Gastrocnemius medialis (tissue), 4 donors: ENCODE measurements at regions not wholly inside any gene's neighbourhood (a gene's known extent, or its start where the extent isn't known, plus 50 kb on each side); places are given as distances from the start of the nearest gene placed in this dataset.

Experiments used
- ATAC-seq, 2 donors: fragments of 150-250 bp; one replicate each; pipeline ENCODE4 v1.9.1; 2016
- DNase-seq, 2 donors: peaks; one replicate each; pipeline ENCODE4 v3.0.0-alpha.2; 2019
- H3K27ac ChIP-seq, 4 donors: fragments of 200-600 bp; sonication (generic); 1 replicate in 1 of 4; 2 replicates in 3 of 4; pipeline ENCODE4 v1.5.1; 2016 to 2018; ENCODE audit warnings: mild to moderate bottlenecking in 2 of 4, moderate library complexity in 1 of 4
- H3K27me3 ChIP-seq, 3 donors: fragments of 200-600 bp; sonication (generic) in 2 of 3; 1 replicate in 1 of 3; 2 replicates in 2 of 3; pipeline versions ENCODE4 v1.5.1 to v1.6.0; 2016 to 2019; ENCODE audit warnings: mild to moderate bottlenecking in 1 of 3, moderate library complexity in 1 of 3
- H3K36me3 ChIP-seq, 2 donors: fragments of 200-600 bp; sonication (generic) in 1 of 2; one replicate each; pipeline ENCODE4 v1.5.1; 2017 to 2018
- H3K4me1 ChIP-seq, 2 donors: fragments of 200-600 bp; sonication (generic) in 1 of 2; one replicate each; pipeline ENCODE4 v1.5.1; 2016 to 2017; ENCODE audit warnings: mild to moderate bottlenecking in 2 of 2
- H3K4me3 ChIP-seq, 4 donors: fragments of 200-600 bp; sonication (generic) in 3 of 4; 1 replicate in 1 of 4; 2 replicates in 3 of 4; pipeline ENCODE4 v1.5.1; 2016 to 2019; ENCODE audit warnings: mild to moderate bottlenecking in 2 of 4
- H3K9me3 ChIP-seq, 3 donors: fragments of 200-600 bp; sonication (generic) in 2 of 3; 1 replicate in 1 of 3; 2 replicates in 2 of 3; pipeline ENCODE4 v1.5.1; 2016 to 2019
- POLR2A ChIP-seq, 2 donors: fragments of 450-650 bp; IDR thresholded peaks; one replicate each; pipeline ENCODE4 v1.6.1; 2017; ENCODE audit warnings: antibody characterized with exemption in 2 of 2, mild to moderate bottlenecking in 2 of 2, moderate library complexity in 2 of 2
- in situ Hi-C, 4 donors: fragments of 200-750 bp; cut with MboI; loops; one replicate each; pipeline versions ENCODE4 v1.15.0 to v1.8.0; 2017; ENCODE audit warnings: low sequenced_read_pairs in 4 of 4
- intact Hi-C: fragments of 100-400 bp; cut with DNase I; formaldehyde crosslinking; loops from one replicate; pipeline ENCODE4 v1.15.1; 2023; ENCODE audit warnings: low total_unique reads
- TF ChIP-seq, protein P1 (sequence below), 5 experiments: fragments of 450-650 bp in 3 of 5; fragments of 200-600 bp in 2 of 5; sonication (generic) in 2 of 5; IDR thresholded peaks in 4 of 5; conservative IDR thresholded peaks in 1 of 5; 1 replicate in 4 of 5; 2 replicates in 1 of 5; pipeline ENCODE4 v1.5.1; 2016 to 2019; ENCODE audit warnings: antibody characterized with exemption in 5 of 5, mild to moderate bottlenecking in 3 of 5, moderate library complexity in 3 of 5

DNA sequence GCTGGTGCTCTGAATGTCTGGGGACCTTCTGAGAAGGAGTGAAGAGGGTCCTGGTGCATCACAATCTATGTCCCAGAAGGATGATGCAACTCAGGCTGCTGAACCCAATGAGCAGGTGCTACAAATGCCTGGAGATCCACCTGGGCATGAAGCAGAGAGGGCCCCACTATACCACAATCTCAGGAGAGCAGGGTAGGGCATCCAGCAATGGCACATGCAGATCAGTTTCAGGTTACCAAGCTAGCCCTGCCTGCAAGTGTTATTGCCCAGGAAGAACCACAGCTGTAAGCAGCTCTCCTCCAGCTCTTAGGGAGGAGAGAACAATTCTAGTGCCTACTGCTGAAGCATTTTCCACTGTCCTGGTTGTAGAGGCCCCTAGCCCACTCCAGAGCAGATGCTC is 389.2 kb upstream of the TNC start:
- Histone ChIP-seq H3K36me3 (no peaks in the 10 kb centered on the region), H3K4me1 (no peaks in the 10 kb centered on the region), H3K27me3 (no peaks in the 10 kb centered on the region), H3K9me3 (no peaks in the 10 kb centered on the region), H3K27ac (no peak overlapping the region), H3K4me3 (no peak overlapping the region)
- ATAC-seq (no peak), DNase-seq (no peak)
- no peak for TF ChIP-seq POLR2A (IDR thresholded peaks at IDR 0.05)
- TF ChIP-seq, protein P1, sequence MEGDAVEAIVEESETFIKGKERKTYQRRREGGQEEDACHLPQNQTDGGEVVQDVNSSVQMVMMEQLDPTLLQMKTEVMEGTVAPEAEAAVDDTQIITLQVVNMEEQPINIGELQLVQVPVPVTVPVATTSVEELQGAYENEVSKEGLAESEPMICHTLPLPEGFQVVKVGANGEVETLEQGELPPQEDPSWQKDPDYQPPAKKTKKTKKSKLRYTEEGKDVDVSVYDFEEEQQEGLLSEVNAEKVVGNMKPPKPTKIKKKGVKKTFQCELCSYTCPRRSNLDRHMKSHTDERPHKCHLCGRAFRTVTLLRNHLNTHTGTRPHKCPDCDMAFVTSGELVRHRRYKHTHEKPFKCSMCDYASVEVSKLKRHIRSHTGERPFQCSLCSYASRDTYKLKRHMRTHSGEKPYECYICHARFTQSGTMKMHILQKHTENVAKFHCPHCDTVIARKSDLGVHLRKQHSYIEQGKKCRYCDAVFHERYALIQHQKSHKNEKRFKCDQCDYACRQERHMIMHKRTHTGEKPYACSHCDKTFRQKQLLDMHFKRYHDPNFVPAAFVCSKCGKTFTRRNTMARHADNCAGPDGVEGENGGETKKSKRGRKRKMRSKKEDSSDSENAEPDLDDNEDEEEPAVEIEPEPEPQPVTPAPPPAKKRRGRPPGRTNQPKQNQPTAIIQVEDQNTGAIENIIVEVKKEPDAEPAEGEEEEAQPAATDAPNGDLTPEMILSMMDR (IDR thresholded peaks at IDR 0.05 in 4 of 5, conservative IDR thresholded peaks at IDR 0.05 in 1 of 5): no peak
- in situ Hi-C loops (loop anchor here in 3 of 4 donors (25.0 kb wide), 3 partner anchors 595 to 820 kb away; partner anchors contain the start of gene TEX48 (in 1 of the 3)), intact Hi-C loops (no loop called here)

DNA sequence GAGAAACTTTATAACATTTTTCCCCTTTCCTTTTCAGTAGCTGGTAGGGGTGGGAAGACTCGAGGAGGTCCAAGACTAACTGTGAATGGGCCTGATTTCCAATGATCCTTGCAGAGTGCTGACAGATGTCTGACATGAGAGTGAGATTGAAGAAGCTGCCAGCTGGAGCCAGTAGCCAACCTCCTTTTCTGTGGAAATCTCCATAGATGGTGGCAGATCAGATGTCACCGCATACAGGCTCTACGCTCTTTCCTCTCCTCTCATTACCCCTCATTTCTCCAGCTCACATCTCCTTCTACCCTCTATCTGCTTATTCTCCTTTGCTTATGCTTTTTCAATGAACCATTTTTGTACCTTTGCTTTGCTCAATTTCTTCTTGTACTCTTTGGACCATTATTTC is 395.2 kb upstream of the TNC start:
- no peaks in the 10 kb centered on the region for H3K9me3 ChIP-seq
- intact Hi-C loops (no loop called here), in situ Hi-C loops (loop anchor here in 3 of 4 donors (25.0 kb wide), 3 partner anchors 601 to 826 kb away; partner anchors contain the start of gene TEX48 (in 1 of the 3))
- no peak for TF ChIP-seq POLR2A (IDR thresholded peaks at IDR 0.05)
- TF ChIP-seq, protein P1 (IDR thresholded peaks at IDR 0.05 in 4 of 5, conservative IDR thresholded peaks at IDR 0.05 in 1 of 5): no peak
- no peaks in the 10 kb centered on the region for H3K4me1 ChIP-seq
- ATAC-seq: no peak
- no peak overlapping the region for H3K4me3 ChIP-seq
- H3K27ac ChIP-seq: no peak overlapping the region
- no peaks in the 10 kb centered on the region for H3K36me3 ChIP-seq
- no peaks in the 10 kb centered on the region for H3K27me3 ChIP-seq
- DNase-seq: no peak

DNA sequence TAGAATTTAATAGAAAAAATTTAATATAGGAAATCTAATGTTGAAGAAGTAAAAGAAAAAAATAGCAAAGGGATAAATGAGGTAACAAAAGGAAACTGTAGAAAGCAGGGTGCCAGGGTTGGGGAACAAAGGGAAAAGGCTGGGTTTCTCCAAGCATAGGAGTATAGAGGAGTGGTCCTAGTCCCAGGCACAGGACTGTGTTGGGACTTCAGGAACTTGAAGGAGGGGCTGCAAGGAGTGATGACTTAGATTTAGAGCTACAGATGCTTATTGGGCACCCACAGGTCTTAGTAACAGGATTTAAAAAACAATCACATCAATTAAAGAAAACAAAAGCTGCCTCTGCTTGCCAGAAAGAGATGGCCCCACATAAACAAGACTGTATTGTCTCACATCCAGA is 396.5 kb upstream of the TNC start:
- DNase-seq: no peak
- Histone ChIP-seq H3K27me3 (no peaks in the 10 kb centered on the region), H3K4me1 (no peaks in the 10 kb centered on the region), H3K4me3 (no peak overlapping the region), H3K27ac (no peak overlapping the region), H3K36me3 (no peaks in the 10 kb centered on the region), H3K9me3 (no peaks in the 10 kb centered on the region)
- intact Hi-C loops (no loop called here), in situ Hi-C loops (loop anchor here in 3 of 4 donors (25.0 kb wide), 3 partner anchors 602 to 827 kb away; partner anchors contain the start of gene TEX48 (in 1 of the 3))
- no peak for TF ChIP-seq POLR2A (IDR thresholded peaks at IDR 0.05)
- TF ChIP-seq, protein P1 (IDR thresholded peaks at IDR 0.05 in 4 of 5, conservative IDR thresholded peaks at IDR 0.05 in 1 of 5): no peak
- ATAC-seq: no peak

DNA sequence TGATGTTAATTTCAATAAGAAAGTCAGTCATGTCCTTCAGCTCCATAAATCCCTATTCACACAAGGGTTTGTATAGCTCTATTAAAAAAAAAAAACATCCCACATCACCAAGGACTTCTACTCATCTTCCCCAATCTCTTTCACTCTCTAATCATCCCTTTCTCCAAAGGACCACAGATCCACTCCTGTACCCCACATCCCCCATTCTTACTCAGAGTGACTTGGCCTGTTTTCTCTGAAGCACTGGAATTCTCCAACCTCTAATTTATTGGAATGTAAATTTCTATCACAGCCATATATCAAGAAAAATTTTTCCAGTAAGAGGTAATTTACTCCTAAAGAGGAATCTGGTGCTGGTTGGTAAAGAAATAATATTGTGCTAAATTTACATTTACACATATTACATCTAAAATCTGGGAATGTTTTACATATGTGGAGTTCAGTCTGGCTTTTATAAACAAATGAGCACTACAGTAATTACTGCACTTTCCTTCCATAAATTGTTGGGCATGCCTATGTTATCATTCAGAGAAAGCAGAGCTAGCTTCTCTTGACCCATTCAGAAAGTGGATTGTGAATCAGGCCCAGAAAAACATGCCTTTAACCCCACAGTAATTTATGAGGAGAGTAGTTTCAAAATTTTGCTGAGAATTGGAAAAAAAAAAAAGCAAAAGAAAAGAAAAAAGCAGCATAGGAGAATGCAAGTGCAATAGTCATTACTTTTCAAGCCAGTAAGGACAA is 399.5 kb upstream of the TNC start:
- Histone ChIP-seq H3K4me3 (no peak overlapping the region), H3K27ac (no peak overlapping the region), H3K4me1 (no peaks in the 10 kb centered on the region), H3K27me3 (no peaks in the 10 kb centered on the region), H3K36me3 (no peaks in the 10 kb centered on the region), H3K9me3 (no peaks in the 10 kb centered on the region)
- no peak for ATAC-seq
- intact Hi-C loops: no loop called here
- in situ Hi-C loops: loop anchor here in 3 of 4 donors (25.0 kb wide), 3 partner anchors 605 to 830 kb away; partner anchors contain the start of gene TEX48 (in 1 of the 3)
- no peak for TF ChIP-seq POLR2A (IDR thresholded peaks at IDR 0.05)
- TF ChIP-seq, protein P1 (IDR thresholded peaks at IDR 0.05 in 4 of 5, conservative IDR thresholded peaks at IDR 0.05 in 1 of 5): no peak
- no peak for DNase-seq
